NK-92 treated with Interleukin-12 subunit alpha and Interleukin-12 subunit beta, amount 100 ng/mL, for 24 hours (cell line): ENCODE measurements at regions not wholly inside any gene's neighbourhood (a gene's known extent, or its start where the extent isn't known, plus 50 kb on each side); places are given as distances from the start of the nearest gene placed in this dataset.

Experiments
- DNase-seq: peaks from one replicate; lab custom pipeline; 2025; lab: John Stamatoyannopoulos, UW

GRCh38 chr13:100855151-100855550, 180.6 kb upstream of the TMTC4 start:
- DNase-seq, result no peak

- no peak for DNase-seq
These were observed 179.4 kb upstream of the TMTC4 start for GRCh38 chr13:100854006-100854405.

GRCh38 chr13:100853434-100853833, 178.8 kb upstream of the TMTC4 start:
- DNase-seq, result no peak

- no peak for DNase-seq
These were observed 177.6 kb upstream of the TMTC4 start for GRCh38 chr13:100852146-100852545.

- no peak for DNase-seq
These were observed 173.7 kb upstream of the TMTC4 start for GRCh38 chr13:100848304-100848703.

GRCh38 chr13:100845128-100845757, 170.6 kb upstream of the TMTC4 start:
- no peak for DNase-seq

- no peak for DNase-seq
These were observed 167.5 kb upstream of the TMTC4 start for GRCh38 chr13:100842136-100842535.

GRCh38 chr13:100838387-100838786, 163.8 kb upstream of the TMTC4 start:
- DNase-seq, result no peak

GRCh38 chr13:100837631-100838030, 163.0 kb upstream of the TMTC4 start:
- no peak for DNase-seq

GRCh38 chr13:100836711-100837110, 162.1 kb upstream of the TMTC4 start:
- no peak for DNase-seq

GRCh38 chr13:100835695-100836094, 161.1 kb upstream of the TMTC4 start:
- DNase-seq, result no peak

- DNase-seq, result no peak
These were observed 158.8 kb upstream of the TMTC4 start for GRCh38 chr13:100833427-100833826.

- DNase-seq, result no peak
These were observed 153.6 kb upstream of the TMTC4 start for GRCh38 chr13:100828226-100828625.

GRCh38 chr13:100827489-100828176, 153.0 kb upstream of the TMTC4 start:
- no peak for DNase-seq

- no peak for DNase-seq
These were observed 151.8 kb upstream of the TMTC4 start for GRCh38 chr13:100826441-100826840.

GRCh38 chr13:100825557-100825956, 151.0 kb upstream of the TMTC4 start:
- DNase-seq, result no peak

- no peak for DNase-seq
These were observed 149.8 kb upstream of the TMTC4 start for GRCh38 chr13:100824366-100824765.

- DNase-seq, result no peak
These were observed 148.9 kb upstream of the TMTC4 start for GRCh38 chr13:100823448-100823847.

GRCh38 chr13:100822871-100823443, 148.4 kb upstream of the TMTC4 start:
- no peak for DNase-seq

- no peak for DNase-seq
These were observed 144.1 kb upstream of the TMTC4 start for GRCh38 chr13:100818711-100819110.

- no peak for DNase-seq
These were observed 143.3 kb upstream of the TMTC4 start for GRCh38 chr13:100817928-100818327.

GRCh38 chr13:100815476-100816046, 141.0 kb upstream of the TMTC4 start:
- no peak for DNase-seq

- no peak for DNase-seq
These were observed 138.5 kb upstream of the TMTC4 start for GRCh38 chr13:100812982-100813584.
